Rectal smooth muscle tissue (tissue), 1 donor: ENCODE measurements at regions not wholly inside any gene's neighbourhood (a gene's known extent, or its start where the extent isn't known, plus 50 kb on each side); places are given as distances from the start of the nearest gene placed in this dataset.
"Not testable (repeated sequence)": the region's sequence is repeated elsewhere in the genome, so short reads cannot be mapped to it uniquely, and the experiment has no call there.

ENCODE experiments used
- H3K27ac ChIP-seq: one replicate; pipeline ENCODE4 v1.7.0; 2013; ENCODE audit warnings: low read depth, low read length, inconsistent platforms
- H3K27me3 ChIP-seq: one replicate; pipeline ENCODE4 v1.7.0; 2013; ENCODE audit warnings: low read length; ENCODE audit not compliant: control insufficient read depth, insufficient read depth
- H3K36me3 ChIP-seq: one replicate; pipeline ENCODE4 v1.7.0; 2013; ENCODE audit warnings: low read length; ENCODE audit not compliant: control insufficient read depth, insufficient read depth
- H3K4me1 ChIP-seq: one replicate; pipeline ENCODE4 v1.7.0; 2013; ENCODE audit warnings: low read length; ENCODE audit not compliant: control insufficient read depth, insufficient read depth
- H3K4me3 ChIP-seq: one replicate; pipeline ENCODE4 v1.7.0; 2013; ENCODE audit warnings: low read length
- H3K9ac ChIP-seq: one replicate; pipeline ENCODE4 v1.7.0; 2013; ENCODE audit warnings: low read length

- H3K9ac ChIP-seq = no peak overlapping the region
- no peak overlapping the region for H3K4me3 ChIP-seq
- H3K36me3 ChIP-seq = no peaks in the 10 kb centered on the region
- H3K4me1 ChIP-seq = no peaks in the 10 kb centered on the region
- no peaks in the 10 kb centered on the region for H3K27me3 ChIP-seq
- H3K27ac ChIP-seq = no peak overlapping the region
Observed at GRCh38 chr4:18627447-18628005, 606.0 kb upstream of the LCORL start.

DNA sequence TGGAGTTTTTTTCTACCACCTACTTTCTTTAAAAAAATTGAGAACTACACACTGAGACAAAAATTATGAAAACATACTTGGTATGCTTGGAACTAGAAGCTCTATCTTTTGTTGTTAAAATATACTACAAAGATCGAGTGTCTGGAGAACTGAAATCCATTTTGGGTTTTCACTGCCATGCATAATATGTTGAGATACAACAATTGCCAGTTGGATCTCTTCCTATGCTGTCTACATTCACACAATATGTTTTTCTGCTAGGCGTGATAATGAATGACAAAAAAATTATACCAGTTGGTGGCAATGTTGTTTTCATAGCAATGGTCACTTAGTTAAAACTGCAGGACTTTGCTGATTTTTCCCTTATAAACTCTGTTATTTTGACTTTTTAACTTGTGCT is 605.4 kb upstream of the LCORL start:
- no peaks in the 10 kb centered on the region for H3K4me1 ChIP-seq
- H3K4me3 ChIP-seq = no peak overlapping the region
- H3K36me3 ChIP-seq = no peaks in the 10 kb centered on the region
- H3K27ac ChIP-seq = no peak overlapping the region
- no peak overlapping the region for H3K9ac ChIP-seq
- H3K27me3 ChIP-seq = no peaks in the 10 kb centered on the region

GRCh38 chr4:18626366-18626765 is 604.8 kb upstream of the LCORL start:
- Histone ChIP-seq H3K36me3 (no peaks in the 10 kb centered on the region), H3K27me3 (no peaks in the 10 kb centered on the region), H3K4me3 (no peak overlapping the region), H3K27ac (no peak overlapping the region), H3K4me1 (no peaks in the 10 kb centered on the region), H3K9ac (no peak overlapping the region)

DNA sequence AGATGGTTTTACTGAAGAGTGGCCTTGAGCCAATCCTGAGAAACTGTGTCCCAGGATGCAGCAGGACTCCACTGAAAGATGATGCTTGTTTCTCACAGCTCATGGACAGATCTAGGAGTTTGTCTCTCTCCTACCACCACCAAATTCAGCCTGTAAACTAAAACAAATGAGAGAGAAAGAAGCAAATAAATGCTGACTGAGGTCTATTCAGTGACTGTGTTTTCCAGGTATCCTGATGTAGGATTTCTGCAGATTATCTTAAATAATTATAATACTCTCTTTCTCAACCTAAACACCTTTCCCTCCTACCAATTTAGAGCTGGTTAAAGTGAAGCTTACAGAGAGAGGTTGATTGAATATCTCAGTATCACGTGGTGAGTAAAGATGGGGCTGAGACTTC is 599.6 kb upstream of the LCORL start:
- H3K27me3 ChIP-seq = no peaks in the 10 kb centered on the region
- H3K9ac ChIP-seq = no peak overlapping the region
- H3K27ac ChIP-seq = no peak overlapping the region
- no peaks in the 10 kb centered on the region for H3K4me1 ChIP-seq
- no peaks in the 10 kb centered on the region for H3K36me3 ChIP-seq
- H3K4me3 ChIP-seq = no peak overlapping the region

DNA sequence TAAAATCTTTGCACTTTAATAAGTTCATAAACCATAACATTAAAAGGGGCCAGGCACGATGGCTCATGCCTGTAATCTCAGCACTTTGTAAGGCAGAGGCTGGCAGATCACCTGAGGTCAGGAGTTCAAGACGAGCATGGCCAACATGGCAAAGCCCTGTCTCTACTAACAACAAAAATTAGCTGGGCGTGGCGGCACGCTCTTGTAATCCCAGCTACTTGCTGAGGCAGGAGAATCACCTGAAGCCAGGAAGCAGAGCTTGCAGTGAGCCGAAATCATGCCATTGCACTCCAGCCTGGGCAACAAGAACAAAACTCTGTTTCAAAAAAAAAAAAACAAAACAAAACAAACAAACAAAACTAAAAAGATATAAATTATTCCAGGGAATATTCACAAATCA is 595.2 kb upstream of the LCORL start:
- Histone ChIP-seq H3K4me3 (no peak overlapping the region), H3K27me3 (no peaks in the 10 kb centered on the region), H3K36me3 (no peaks in the 10 kb centered on the region), H3K9ac (no peak overlapping the region), H3K27ac (no peak overlapping the region), H3K4me1 (no peaks in the 10 kb centered on the region)

DNA sequence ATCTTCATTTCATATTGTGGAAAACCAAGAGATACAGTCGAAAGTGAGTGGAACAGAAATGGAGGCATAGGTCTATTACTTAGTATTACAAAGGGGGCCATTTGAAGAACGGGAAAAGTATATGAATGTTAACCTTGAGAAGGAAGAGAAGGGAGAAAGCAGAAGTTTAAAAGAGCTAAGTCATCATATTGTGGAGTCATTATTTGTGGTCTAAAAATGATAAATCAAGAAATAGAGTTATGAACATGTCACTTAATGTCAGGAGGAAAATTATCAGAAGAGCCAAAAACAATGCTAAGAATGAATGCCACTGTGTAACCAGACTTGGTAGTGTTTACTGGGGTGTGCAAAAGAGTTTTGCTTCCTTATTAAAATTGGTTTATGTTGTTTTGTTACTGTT is 589.5 kb upstream of the LCORL start:
- Histone ChIP-seq H3K4me1 (no peaks in the 10 kb centered on the region), H3K27me3 (no peaks in the 10 kb centered on the region), H3K36me3 (no peaks in the 10 kb centered on the region), H3K4me3 (no peak overlapping the region), H3K9ac (no peak overlapping the region), H3K27ac (no peak overlapping the region)

DNA sequence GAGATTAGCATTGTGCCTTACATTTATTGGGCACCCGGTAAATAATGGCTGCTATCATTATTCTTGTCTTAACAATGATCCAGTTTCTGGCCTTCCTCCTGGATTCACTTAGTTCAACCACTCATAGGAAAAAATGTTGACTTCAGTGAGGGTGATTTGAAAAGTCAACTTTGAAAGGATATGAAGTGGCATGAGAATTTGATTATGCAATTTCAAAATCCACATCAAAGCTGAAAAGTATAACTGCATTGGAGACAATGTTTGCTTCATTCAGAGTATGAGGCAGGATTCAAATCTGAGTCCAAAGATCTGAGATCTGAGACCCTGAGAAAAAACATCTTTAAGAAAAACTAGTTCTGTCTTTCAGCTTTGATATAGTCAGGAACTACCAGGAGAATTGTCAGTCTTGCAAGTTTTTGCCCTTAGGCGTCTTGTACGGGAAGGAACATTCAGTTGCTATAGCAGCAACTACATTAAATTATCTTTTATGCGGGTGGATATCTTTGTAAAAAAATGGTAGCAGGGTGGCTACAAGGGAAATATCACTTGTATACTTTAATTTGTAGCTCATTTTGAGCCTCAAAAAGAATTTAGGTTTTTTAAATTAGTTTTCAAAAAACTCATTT is 587.5 kb upstream of the LCORL start:
- H3K27me3 ChIP-seq = no peaks in the 10 kb centered on the region
- H3K4me3 ChIP-seq = no peak overlapping the region
- no peaks in the 10 kb centered on the region for H3K36me3 ChIP-seq
- H3K27ac ChIP-seq = no peak overlapping the region
- no peak overlapping the region for H3K9ac ChIP-seq
- H3K4me1 ChIP-seq = no peaks in the 10 kb centered on the region

DNA sequence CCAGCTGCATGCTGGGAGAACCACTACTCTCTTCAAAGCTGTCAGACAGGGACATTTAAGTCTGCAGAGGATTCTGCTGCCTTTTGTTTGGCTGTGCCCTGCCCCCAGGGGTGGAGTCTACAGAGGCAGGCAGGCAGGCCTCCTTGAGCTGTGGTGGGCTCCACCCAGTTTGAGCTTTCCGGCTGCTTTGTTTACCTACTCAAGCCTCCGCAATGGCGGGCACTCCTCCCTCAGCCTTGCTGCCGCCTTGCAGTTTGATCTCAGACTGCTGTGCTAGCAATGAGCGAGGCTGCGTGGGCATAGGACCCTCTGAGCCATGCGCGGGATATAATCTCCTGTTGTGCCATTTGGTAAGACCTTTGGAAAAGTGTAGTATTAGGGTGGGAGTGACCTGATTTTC is 581.1 kb upstream of the LCORL start:
- not testable (repeated sequence) for H3K27me3 ChIP-seq, H3K27ac ChIP-seq, H3K36me3 ChIP-seq, H3K4me3 ChIP-seq, H3K4me1 ChIP-seq, H3K9ac ChIP-seq

GRCh38 chr4:18593297-18594002 is 571.9 kb upstream of the LCORL start:
- Histone ChIP-seq H3K4me3 (no peak overlapping the region), H3K4me1 (no peaks in the 10 kb centered on the region), H3K27ac (no peak overlapping the region), H3K9ac (no peak overlapping the region), H3K27me3 (no peaks in the 10 kb centered on the region), H3K36me3 (no peaks in the 10 kb centered on the region)

- Histone ChIP-seq H3K4me3 (no peak overlapping the region), H3K4me1 (no peaks in the 10 kb centered on the region), H3K27me3 (peaks cover 2% of the 10 kb centered on the region), H3K27ac (no peak overlapping the region), H3K36me3 (no peaks in the 10 kb centered on the region), H3K9ac (no peak overlapping the region)
Observed at GRCh38 chr4:18582841-18583240, 561.3 kb upstream of the LCORL start.

DNA sequence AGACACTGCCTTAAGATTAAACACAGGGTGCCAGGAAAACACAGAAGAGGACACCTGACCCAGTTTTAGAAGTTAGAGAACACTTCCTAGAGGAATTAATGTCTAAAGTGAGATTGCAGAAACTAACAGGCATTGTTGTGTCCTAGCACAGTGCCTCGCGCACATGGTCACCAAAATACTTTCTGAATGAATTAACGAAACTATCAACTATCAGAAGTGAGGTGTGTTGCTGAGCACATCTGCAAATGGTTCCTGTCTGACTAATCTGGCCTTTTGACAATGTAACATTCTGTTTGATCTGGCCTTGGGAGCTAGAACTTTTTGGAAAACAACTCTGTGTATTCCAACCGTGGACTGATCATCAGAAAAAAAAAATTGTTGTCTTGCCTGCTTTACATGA is 556.8 kb upstream of the LCORL start:
- peaks cover 2% of the 10 kb centered on the region for H3K27me3 ChIP-seq
- no peak overlapping the region for H3K27ac ChIP-seq
- no peak overlapping the region for H3K9ac ChIP-seq
- no peaks in the 10 kb centered on the region for H3K36me3 ChIP-seq
- H3K4me1 ChIP-seq = no peaks in the 10 kb centered on the region
- no peak overlapping the region for H3K4me3 ChIP-seq

DNA sequence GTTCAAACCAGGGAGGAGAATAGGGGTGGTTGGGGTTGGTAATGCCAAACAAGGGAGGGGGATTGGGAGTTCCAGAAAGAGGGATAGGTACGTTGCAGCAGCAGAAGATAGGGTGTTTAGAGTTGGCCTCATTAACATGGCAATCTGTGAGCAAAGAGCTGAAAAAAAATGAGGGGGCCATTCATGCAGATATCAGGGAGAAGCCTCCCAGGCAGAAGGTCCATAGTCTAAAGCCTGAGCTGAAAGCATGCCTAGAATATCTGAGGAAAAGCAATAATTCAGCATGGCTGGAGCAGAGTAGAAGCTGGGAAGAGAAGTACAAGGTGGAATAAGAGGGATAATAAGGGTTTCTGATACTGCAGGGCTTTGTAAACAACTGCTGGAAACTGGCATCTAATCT is 550.9 kb upstream of the LCORL start:
- Histone ChIP-seq H3K36me3 (no peaks in the 10 kb centered on the region), H3K4me3 (no peak overlapping the region), H3K9ac (no peak overlapping the region), H3K27me3 (no peaks in the 10 kb centered on the region), H3K27ac (no peak overlapping the region), H3K4me1 (no peaks in the 10 kb centered on the region)

DNA sequence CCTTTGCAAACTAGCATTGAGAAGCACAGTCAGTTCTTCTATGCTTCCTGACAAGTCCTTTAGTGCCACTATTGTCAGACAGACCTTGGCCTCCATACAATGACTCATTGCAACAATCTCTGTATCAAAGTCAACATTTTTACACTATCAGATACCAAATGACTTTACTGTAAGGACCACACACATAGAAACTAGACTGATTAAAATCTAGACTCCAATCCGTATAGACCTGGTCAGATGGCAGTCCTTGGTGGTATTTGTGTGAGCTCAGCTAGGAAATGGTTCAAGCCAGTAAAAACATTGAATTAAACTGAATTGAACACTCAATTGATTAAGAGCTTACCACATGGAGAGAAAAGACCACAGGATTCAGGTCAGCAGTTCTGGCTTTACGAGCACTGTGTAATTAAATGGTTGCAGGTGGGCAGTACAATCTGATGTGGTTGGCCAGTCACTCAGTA is 549.8 kb upstream of the LCORL start:
- H3K27me3 ChIP-seq = no peaks in the 10 kb centered on the region
- H3K36me3 ChIP-seq = no peaks in the 10 kb centered on the region
- no peak overlapping the region for H3K4me3 ChIP-seq
- no peaks in the 10 kb centered on the region for H3K4me1 ChIP-seq
- no peak overlapping the region for H3K27ac ChIP-seq
- H3K9ac ChIP-seq = no peak overlapping the region
